H9 (cell line): ENCODE measurements at regions not wholly inside any gene's neighbourhood (a gene's known extent, or its start where the extent isn't known, plus 50 kb on each side); places are given as distances from the start of the nearest gene placed in this dataset.
"Not testable (repeated sequence)": the region's sequence is repeated elsewhere in the genome, so short reads cannot be mapped to it uniquely, and the experiment has no call there.

Experiments used
- DNase-seq: peaks from one replicate; pipeline ENCODE4 v3.0.0-alpha.2; 2017
- H2AFZ ChIP-seq: one replicate; pipeline ENCODE4 v1.6.1; 2013; ENCODE audit warnings: mild to moderate bottlenecking, low read length, control low read depth, moderate library complexity
- H2AK5ac ChIP-seq: 2 replicates; pipeline ENCODE4 v1.6.1; 2013; ENCODE audit warnings: low read length, control low read depth, mixed read lengths; ENCODE audit not compliant: insufficient read length
- H2BK120ac ChIP-seq: one replicate; pipeline ENCODE4 v1.6.1; 2013; ENCODE audit warnings: low read depth, mild to moderate bottlenecking, low read length, control low read depth, inconsistent platforms; ENCODE audit not compliant: poor library complexity, severe bottlenecking
- H2BK12ac ChIP-seq: 2 replicates; pipeline ENCODE4 v1.6.1; 2013; ENCODE audit warnings: low read length, control low read depth, mixed read lengths, low read depth; ENCODE audit not compliant: insufficient read length
- H2BK15ac ChIP-seq: 2 replicates; pipeline ENCODE4 v1.6.1; 2013; ENCODE audit warnings: low read depth, low read length, control low read depth
- H2BK20ac ChIP-seq: one replicate; pipeline ENCODE4 v1.6.1; 2013; ENCODE audit warnings: low read depth, mild to moderate bottlenecking, low read length, control low read depth, inconsistent platforms; ENCODE audit not compliant: poor library complexity, severe bottlenecking
- H2BK5ac ChIP-seq: 2 replicates; pipeline ENCODE4 v1.6.1; 2013; ENCODE audit warnings: low read length, control low read depth, mixed read lengths; ENCODE audit not compliant: insufficient read length
- H3K14ac ChIP-seq: 2 replicates; pipeline ENCODE4 v1.6.1; 2013; ENCODE audit warnings: low read length, control low read depth; ENCODE audit not compliant: insufficient read depth
- H3K18ac ChIP-seq: 2 replicates; pipeline ENCODE4 v1.6.1; 2013; ENCODE audit warnings: low read depth, mild to moderate bottlenecking, mixed read lengths, low read length, control low read depth; ENCODE audit not compliant: insufficient read length
- H3K23ac ChIP-seq: 2 replicates; pipeline ENCODE4 v1.6.1; 2013; ENCODE audit warnings: low read length, control low read depth, mixed read lengths, low read depth; ENCODE audit not compliant: insufficient read length
- H3K23me2 ChIP-seq: 2 replicates; pipeline ENCODE4 v1.6.1; 2013; ENCODE audit warnings: low read depth, mild to moderate bottlenecking, mixed read lengths, low read length, control low read depth; ENCODE audit not compliant: insufficient read length, poor library complexity, severe bottlenecking
- H3K27ac ChIP-seq: 2 replicates; pipeline ENCODE4 v1.5.1; 2013; ENCODE audit warnings: low read length, control low read depth, mixed read lengths, low read depth; ENCODE audit not compliant: insufficient read length
- H3K27me3 ChIP-seq: 2 replicates; pipeline ENCODE4 v1.6.1; 2013; ENCODE audit warnings: low read length, control low read depth, inconsistent platforms; ENCODE audit not compliant: insufficient read depth
- H3K4ac ChIP-seq: 2 replicates; pipeline ENCODE4 v1.6.1; 2013; ENCODE audit warnings: low read depth, mild to moderate bottlenecking, control low read depth, inconsistent platforms, low read length, moderate library complexity
- H3K4me1 ChIP-seq: 2 replicates; pipeline ENCODE4 v1.6.1; 2013; ENCODE audit warnings: low read length, control low read depth, inconsistent platforms; ENCODE audit not compliant: insufficient read depth
- H3K4me2 ChIP-seq: 2 replicates; pipeline ENCODE4 v1.6.1; 2013; ENCODE audit warnings: low read length, control low read depth, mixed read lengths; ENCODE audit not compliant: insufficient read length, insufficient read depth
- H3K56ac ChIP-seq: 2 replicates; pipeline ENCODE4 v1.6.1; 2013; ENCODE audit warnings: low read depth, mild to moderate bottlenecking, mixed read lengths, low read length, control low read depth; ENCODE audit not compliant: insufficient read length
- H3K79me1 ChIP-seq: 2 replicates; pipeline ENCODE4 v1.6.1; 2013; ENCODE audit warnings: low read depth, mild to moderate bottlenecking, moderate library complexity, low read length, control low read depth, inconsistent platforms; ENCODE audit not compliant: insufficient read depth, poor library complexity, severe bottlenecking
- H3K79me2 ChIP-seq: 2 replicates; pipeline ENCODE4 v1.6.1; 2013; ENCODE audit warnings: low read length, control low read depth, inconsistent platforms; ENCODE audit not compliant: insufficient read depth
- H3K9ac ChIP-seq: 2 replicates; pipeline ENCODE4 v1.6.1; 2013; ENCODE audit warnings: low read length, control low read depth, mixed read lengths; ENCODE audit not compliant: insufficient read length; ENCODE audit errors: extremely low read depth
- H3K9me3 ChIP-seq: one replicate; pipeline ENCODE4 v1.6.1; 2013; ENCODE audit warnings: low read depth, low read length, inconsistent platforms; ENCODE audit not compliant: control insufficient read depth
- H3T11ph ChIP-seq: one replicate; pipeline ENCODE4 v1.6.1; 2013; ENCODE audit warnings: mild to moderate bottlenecking, low read length, control low read depth, inconsistent platforms
- H4K20me1 ChIP-seq: one replicate; pipeline ENCODE4 v1.6.1; 2013; ENCODE audit not compliant: control insufficient read depth, insufficient read length, insufficient read depth
- H4K5ac ChIP-seq: 2 replicates; pipeline ENCODE4 v1.6.1; 2013; ENCODE audit warnings: low read depth, mild to moderate bottlenecking, mixed read lengths, low read length, control low read depth; ENCODE audit not compliant: insufficient read length
- H4K8ac ChIP-seq: replicated peaks from 2 replicates; pipeline ENCODE4 v1.6.1; 2013; ENCODE audit warnings: low read length, control low read depth, mixed read lengths, low read depth; ENCODE audit not compliant: insufficient read length
- H4K91ac ChIP-seq: 2 replicates; pipeline ENCODE4 v1.6.1; 2013; ENCODE audit warnings: low read depth, mild to moderate bottlenecking, moderate library complexity, mixed read lengths, low read length, control low read depth; ENCODE audit not compliant: insufficient read length
- H3K27ac Mint-ChIP-seq, 3 experiments: 2 replicates in 2 of 3; 3 replicates in 1 of 3; pipeline ENCODE4 v1.8.0; 2020 to 2021; ENCODE audit warnings: mixed read lengths in 3 of 3, mild to moderate bottlenecking in 1 of 3, moderate library complexity in 1 of 3
- H3K27me3 Mint-ChIP-seq: 2 replicates; pipeline ENCODE4 v1.8.0; 2021; ENCODE audit warnings: low read depth, mild to moderate bottlenecking, moderate library complexity, mixed read lengths
- H3K36me3 Mint-ChIP-seq, 3 experiments: 2 replicates in 2 of 3; 3 replicates in 1 of 3; pipeline ENCODE4 v1.8.0; 2020 to 2021; ENCODE audit warnings: low read depth in 3 of 3, mixed read lengths in 3 of 3; ENCODE audit not compliant: insufficient read depth in 1 of 3
- H3K4me1 Mint-ChIP-seq, 2 experiments: 2 replicates each; pipeline ENCODE4 v1.8.0; 2020; ENCODE audit warnings: mixed read lengths in 2 of 2
- H3K4me3 Mint-ChIP-seq, 2 experiments: 2 replicates in 1 of 2; 3 replicates in 1 of 2; pipeline ENCODE4 v1.8.0; 2020 to 2021; ENCODE audit warnings: mild to moderate bottlenecking in 2 of 2, mixed read lengths in 2 of 2, moderate library complexity in 1 of 2
- H3K9me3 Mint-ChIP-seq, 2 experiments: 2 replicates in 1 of 2; 3 replicates in 1 of 2; pipeline ENCODE4 v1.8.0; 2020; ENCODE audit warnings: mild to moderate bottlenecking in 2 of 2, mixed read lengths in 2 of 2, moderate library complexity in 1 of 2
- CTCF ChIP-seq: fragments of 200-600 bp; sonication (generic); conservative IDR thresholded peaks from 3 replicates; pipeline ENCODE4 v1.8.0; 2021; ENCODE audit warnings: antibody characterized with exemption, mild to moderate bottlenecking
- WGBS: extraction: QIAGEN DNeasy Blood & Tissue Kit; methylation state at CpG from one replicate; pipeline ENCODE4 v1.1.7; 2013; ENCODE audit warnings: missing lambda C conversion rate, low lambda C conversion rate, mixed read lengths; ENCODE audit not compliant: insufficient read length; ENCODE audit errors: extremely low coverage; 5-methylcytosine and 5-hydroxymethylcytosine counted together

- H3K27me3 ChIP-seq = no peaks in the 10 kb centered on the region
- H3K56ac ChIP-seq = no peak overlapping the region
- H3K27me3 Mint-ChIP-seq = peaks cover 13% of the 10 kb centered on the region
- H3K36me3 Mint-ChIP-seq = no peaks in the 10 kb centered on the region
- H3K27ac ChIP-seq = no peak overlapping the region
- H3K23me2 ChIP-seq = no peaks in the 10 kb centered on the region
- no peak overlapping the region for H4K5ac ChIP-seq
- H2AK5ac ChIP-seq = no peak overlapping the region
- H2BK12ac ChIP-seq = no peak overlapping the region
- peaks cover 2% of the 10 kb centered on the region in 2 experiments; a peak in 2 of 4 replicates for H3K4me1 Mint-ChIP-seq
- H4K20me1 ChIP-seq = no peaks in the 10 kb centered on the region
- H3K79me2 ChIP-seq = no peaks in the 10 kb centered on the region
- H2BK20ac ChIP-seq = no peak overlapping the region
- no peaks in the 10 kb centered on the region for H3K4me1 ChIP-seq
- H4K8ac ChIP-seq = no peak overlapping the region
- no peak overlapping the region for H2BK120ac ChIP-seq
- no peak for DNase-seq
- H3K9me3 Mint-ChIP-seq = no peaks in the 10 kb centered on the region
- no peak overlapping the region for H3K23ac ChIP-seq
- no peak overlapping the region for H3K14ac ChIP-seq
- H2AFZ ChIP-seq = no peak overlapping the region
- H3K4ac ChIP-seq = no peak overlapping the region
- no peak overlapping the region for H4K91ac ChIP-seq
- no peak overlapping the region for H3T11ph ChIP-seq
- H3K4me2 ChIP-seq = no peak overlapping the region
- H3K9ac ChIP-seq = no peak overlapping the region
- TF ChIP-seq CTCF = no peak
- H3K9me3 ChIP-seq = no peaks in the 10 kb centered on the region
- H3K18ac ChIP-seq = no peak overlapping the region
- H2BK5ac ChIP-seq = no peak overlapping the region
- no peak overlapping the region for H2BK15ac ChIP-seq
- H3K4me3 Mint-ChIP-seq = no peak overlapping the region
- H3K27ac Mint-ChIP-seq = no peak overlapping the region
- H3K79me1 ChIP-seq = no peaks in the 10 kb centered on the region
Observed at GRCh38 chr9:79433703-79434102, 138.1 kb upstream of the TLE4 start.

GRCh38 chr9:79439221-79439620, 132.5 kb upstream of the TLE4 start:
- not testable (repeated sequence) for H2AK5ac ChIP-seq, H2AFZ ChIP-seq, H3K14ac ChIP-seq, H3K36me3 Mint-ChIP-seq, H4K20me1 ChIP-seq, H2BK5ac ChIP-seq, H3K56ac ChIP-seq, H3K23ac ChIP-seq, H4K8ac ChIP-seq, H3K27me3 ChIP-seq, H2BK20ac ChIP-seq, H4K91ac ChIP-seq, H3K4me1 ChIP-seq, H4K5ac ChIP-seq, H3T11ph ChIP-seq, H2BK15ac ChIP-seq, H3K4ac ChIP-seq, H3K9ac ChIP-seq, H3K79me1 ChIP-seq, H3K18ac ChIP-seq, H3K9me3 Mint-ChIP-seq, H2BK12ac ChIP-seq, H3K79me2 ChIP-seq, H3K23me2 ChIP-seq, H3K27ac ChIP-seq, H2BK120ac ChIP-seq, H3K9me3 ChIP-seq, H3K4me1 Mint-ChIP-seq
- peak overlapping the region; percentile 74 to 82 for H3K4me3 Mint-ChIP-seq
- peak overlapping the region in 1 of 3 experiments; percentile 67; a peak in 1 of 7 replicates for H3K27ac Mint-ChIP-seq
- H3K27me3 Mint-ChIP-seq = peaks cover 43% of the 10 kb centered on the region
- peak; percentile 54 for DNase-seq
- WGBS = no CpG with 5 or more reads among the region's 19 CpGs
- peak overlapping the region; percentile 16 for H3K4me2 ChIP-seq
